ENCODE measurements at regions not wholly inside any gene's neighbourhood (a gene's known extent, or its start where the extent isn't known, plus 50 kb on each side); places are given as distances from the start of the nearest gene placed in this dataset.

DNA sequence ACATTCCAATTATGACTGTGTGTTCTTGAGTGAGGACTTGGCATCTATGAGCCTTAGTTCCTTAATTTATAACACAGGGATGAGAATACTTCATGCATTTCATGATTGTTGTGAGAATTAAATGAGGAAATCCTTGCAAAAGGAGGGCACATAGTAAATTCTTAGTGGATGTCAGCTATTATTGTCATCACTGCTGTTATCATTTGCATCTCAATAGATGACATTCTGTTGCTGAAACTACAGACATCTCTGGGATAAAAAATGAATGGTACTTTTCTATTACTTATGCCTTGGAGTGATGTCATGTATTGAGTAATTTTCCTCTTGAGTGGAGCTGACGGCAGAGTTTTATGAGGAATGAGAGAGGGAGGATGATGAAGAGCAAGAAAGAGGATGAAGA lies 184.4 kb upstream of the CDH11 start:
- Histone ChIP-seq H2AK5ac (ENCODE audit: low read depth, low read length) (no peak overlapping the region), H3K27ac (ENCODE audit: insufficient read depth, low read length) (no peak overlapping the region), H3K4me2 (ENCODE audit: low read depth, low read length) (no peak overlapping the region), H2BK15ac (ENCODE audit: low read depth, low read length) (no peak overlapping the region), H2AK9ac (replicated peaks; ENCODE audit: low read depth, low read length, poor library complexity) (no peak overlapping the region), H3K4me1 (ENCODE audit: control insufficient read depth, insufficient read depth, low read length) (peaks cover 6% of the 10 kb centered on the region), H4K5ac (ENCODE audit: low read depth, low read length) (no peak overlapping the region), H3K79me1 (ENCODE audit: low read depth in 1 of 2, low read length in 2 of 2) (no peaks in the 10 kb centered on the region), H2BK5ac (ENCODE audit: low read depth, low read length, poor library complexity, severe bottlenecking) (no peak overlapping the region), H3K56ac (ENCODE audit: extremely low read depth, insufficient read depth, low read length) (no peak overlapping the region), H3K36me3 (ENCODE audit: control insufficient read depth, insufficient read depth, low read length) (no peaks in the 10 kb centered on the region), H3K18ac (ENCODE audit: low read depth, low read length) (no peak overlapping the region), H3K14ac (replicated peaks; ENCODE audit: low read depth, low read length) (no peak overlapping the region), H3K4me3 (ENCODE audit: insufficient read depth, low read depth, low read length) (no peak overlapping the region), H3K9me3 (ENCODE audit: control insufficient read depth, insufficient read depth, low read length) (no peaks in the 10 kb centered on the region), H3K9me1 (ENCODE audit: insufficient read depth, low read length) (no peaks in the 10 kb centered on the region), H4K91ac (ENCODE audit: insufficient read depth, low read depth, low read length) (no peak overlapping the region), H4K20me1 (ENCODE audit: insufficient read depth, low read length) (no peaks in the 10 kb centered on the region), H2BK20ac (ENCODE audit: low read depth, low read length) (no peak overlapping the region), H3K9ac (ENCODE audit: low read depth, low read length) (no peak overlapping the region), H3K4ac (ENCODE audit: low read depth, low read length) (no peak overlapping the region), H2BK120ac (ENCODE audit: low read depth, low read length) (no peak overlapping the region), H4K8ac (ENCODE audit: low read depth in 2 of 2, low read length in 2 of 2) (no peak overlapping the region), H3K27me3 (ENCODE audit: control insufficient read depth, insufficient read depth, low read length) (no peaks in the 10 kb centered on the region), H2AFZ (replicated peaks; ENCODE audit: low read length, poor library complexity) (no peak overlapping the region), H3K23ac (ENCODE audit: low read depth, low read length) (no peak overlapping the region)
- no CpG with 5 or more reads among the region's 1 CpG for WGBS, 2 experiments (ENCODE audit: extremely low coverage in 2 of 2, insufficient read length in 1 of 2)
- intact Hi-C loops (cut with micrococcal nuclease) (loop anchor here (1.0 kb wide), 1 partner anchor 49 kb away; no protein-coding TSS in a partner anchor), in situ Hi-C loops (cut with MboI; ENCODE audit: low sequenced_read_pairs) (no loop called here), dilution Hi-C loops (cut with HindIII; ENCODE audit: low sequenced_read_pairs, unreplicated experiment) (no loop called here)
- DNase-seq (no peak), ATAC-seq (ENCODE audit: low read depth) (no peak)
- ChIA-PET CTCF (no interaction called here), POLR2A (ENCODE audit: unreplicated experiment) (no interaction called here)
- BruUV-seq (replicated peaks), result no TSS peak
- TF ChIP-seq, protein P1, sequence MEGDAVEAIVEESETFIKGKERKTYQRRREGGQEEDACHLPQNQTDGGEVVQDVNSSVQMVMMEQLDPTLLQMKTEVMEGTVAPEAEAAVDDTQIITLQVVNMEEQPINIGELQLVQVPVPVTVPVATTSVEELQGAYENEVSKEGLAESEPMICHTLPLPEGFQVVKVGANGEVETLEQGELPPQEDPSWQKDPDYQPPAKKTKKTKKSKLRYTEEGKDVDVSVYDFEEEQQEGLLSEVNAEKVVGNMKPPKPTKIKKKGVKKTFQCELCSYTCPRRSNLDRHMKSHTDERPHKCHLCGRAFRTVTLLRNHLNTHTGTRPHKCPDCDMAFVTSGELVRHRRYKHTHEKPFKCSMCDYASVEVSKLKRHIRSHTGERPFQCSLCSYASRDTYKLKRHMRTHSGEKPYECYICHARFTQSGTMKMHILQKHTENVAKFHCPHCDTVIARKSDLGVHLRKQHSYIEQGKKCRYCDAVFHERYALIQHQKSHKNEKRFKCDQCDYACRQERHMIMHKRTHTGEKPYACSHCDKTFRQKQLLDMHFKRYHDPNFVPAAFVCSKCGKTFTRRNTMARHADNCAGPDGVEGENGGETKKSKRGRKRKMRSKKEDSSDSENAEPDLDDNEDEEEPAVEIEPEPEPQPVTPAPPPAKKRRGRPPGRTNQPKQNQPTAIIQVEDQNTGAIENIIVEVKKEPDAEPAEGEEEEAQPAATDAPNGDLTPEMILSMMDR (conservative IDR thresholded peaks at IDR 0.05; ENCODE audit: low read depth, low read length), result no peak
- TF ChIP-seq SMC3 (IDR thresholded peaks at IDR 0.05; ENCODE audit: low read depth, low read length), result no peak
- TF ChIP-seq CHD1 (IDR thresholded peaks at IDR 0.05; ENCODE audit: low read depth, low read length), result no peak
- no peak for TF ChIP-seq RFX5 (IDR thresholded peaks at IDR 0.05; ENCODE audit: low read depth, low read length)
- TF ChIP-seq MAFK (IDR thresholded peaks at IDR 0.05; ENCODE audit: low read depth, low read length), result no peak
- no peak for TF ChIP-seq BHLHE40 (IDR thresholded peaks at IDR 0.05; ENCODE audit: low read depth, low read length)
